Kidney (tissue), 13 donors: ENCODE measurements at regions not wholly inside any gene's neighbourhood (a gene's known extent, or its start where the extent isn't known, plus 50 kb on each side); places are given as distances from the start of the nearest gene placed in this dataset.

ENCODE experiments used
- DNase-seq, 5 donors: peaks; one replicate each; pipeline ENCODE4 v3.0.0-alpha.2; 2013 to 2020
- FAIRE-seq: peaks from 2 replicates; lab custom pipeline; 2012; peaks lifted over from hg19 to GRCh38; lab: Jason Lieb, UNC
- H3K27ac ChIP-seq, 2 donors: one replicate each; pipeline ENCODE4 v1.7.0; 2013; ENCODE audit warnings: low read depth in 2 of 2, low read length in 2 of 2, inconsistent platforms in 1 of 2
- H3K27me3 ChIP-seq: one replicate; pipeline ENCODE4 v1.7.1; 2013; ENCODE audit warnings: low read length, inconsistent platforms; ENCODE audit not compliant: control insufficient read depth, insufficient read depth
- H3K36me3 ChIP-seq, 3 donors: one replicate each; pipeline versions ENCODE4 v1.7.0 to v1.7.1; 2013; ENCODE audit warnings: low read length in 3 of 3, control low read depth in 1 of 3, inconsistent platforms in 1 of 3; ENCODE audit not compliant: insufficient read depth in 3 of 3, control insufficient read depth in 2 of 3
- H3K4me1 ChIP-seq, 3 donors: one replicate each; pipeline versions ENCODE4 v1.7.0 to v1.7.1; 2013; ENCODE audit warnings: low read length in 3 of 3, inconsistent platforms in 1 of 3, low read depth in 1 of 3; ENCODE audit not compliant: control insufficient read depth in 2 of 3, insufficient read depth in 2 of 3
- H3K4me3 ChIP-seq, 3 donors: one replicate each; pipeline versions ENCODE4 v1.7.0 to v1.8.1; 2013; ENCODE audit warnings: low read length in 3 of 3, control low read depth in 1 of 3, inconsistent platforms in 1 of 3
- H3K9ac ChIP-seq, 3 donors: one replicate each; pipeline versions ENCODE4 v1.7.0 to v1.7.1; 2013; ENCODE audit warnings: low read length in 3 of 3, control low read depth in 1 of 3, inconsistent platforms in 1 of 3
- H3K9me3 ChIP-seq, 3 donors: one replicate each; pipeline versions ENCODE4 v1.7.0 to v1.7.1; 2013; ENCODE audit warnings: low read length in 3 of 3, control low read depth in 1 of 3, inconsistent platforms in 1 of 3; ENCODE audit not compliant: control insufficient read depth in 2 of 3, insufficient read depth in 1 of 3
- intact Hi-C: fragments of 100-400 bp; cut with DNase I; formaldehyde crosslinking; loops from one replicate; pipeline ENCODE4 v1.11.1; 2022
- TF ChIP-seq, protein P1 (sequence below): IDR thresholded peaks from 3 replicates; pipeline ENCODE4 v1.5.1; 2012; ENCODE audit warnings: mild to moderate bottlenecking, moderate library complexity, borderline replicate concordance; ENCODE audit not compliant: insufficient read depth; ENCODE audit errors: extremely low read depth
- donor health status: control.
- donor health status: control.
- donor health status: control.
- donor health status: control.
- donor health status: control.
- donor health status: DM: yes; HTN: yes; CAD: no.
- donor health status: Normal renal cell carcinoma (clear cell type).

DNA sequence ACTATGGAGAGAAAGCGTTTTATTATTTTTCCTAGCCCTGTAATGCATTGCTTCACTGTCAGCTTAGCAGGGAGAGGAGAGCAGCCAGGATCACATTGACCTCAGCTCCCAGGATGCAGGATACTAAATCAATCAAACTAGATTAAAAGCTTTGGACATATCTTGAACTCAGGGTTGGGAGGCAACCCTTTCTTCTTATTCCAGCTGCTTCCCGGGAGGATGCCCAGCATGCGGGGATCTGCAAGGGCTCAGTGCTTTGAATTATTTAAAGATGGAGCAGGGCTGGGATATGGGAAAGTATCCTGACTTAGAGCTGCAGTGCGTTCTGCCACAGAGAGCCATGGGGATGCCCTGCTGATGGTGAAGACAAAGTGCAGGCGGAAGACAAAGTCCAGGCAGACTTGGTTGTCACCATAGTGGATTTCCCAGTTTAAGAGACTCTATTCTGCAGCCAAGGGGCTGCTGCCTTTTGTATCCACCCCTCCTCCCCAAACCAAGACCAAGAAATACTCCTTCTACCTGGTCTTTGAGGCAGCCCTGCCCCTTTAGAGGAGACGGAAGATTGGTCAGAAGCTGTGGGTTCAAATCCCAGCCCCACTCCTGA, 1035.0 kb downstream of the TBC1D22A start:
- FAIRE-seq = no peak
- Histone ChIP-seq H3K4me3 (no peak overlapping the region), H3K27me3 (no peaks in the 10 kb centered on the region), H3K9ac (no peak overlapping the region), H3K9me3 (no peaks in the 10 kb centered on the region), H3K4me1 (no peaks in the 10 kb centered on the region), H3K27ac (no peak overlapping the region), H3K36me3 (no peaks in the 10 kb centered on the region)
- DNase-seq = no peak
- TF ChIP-seq, protein P1, sequence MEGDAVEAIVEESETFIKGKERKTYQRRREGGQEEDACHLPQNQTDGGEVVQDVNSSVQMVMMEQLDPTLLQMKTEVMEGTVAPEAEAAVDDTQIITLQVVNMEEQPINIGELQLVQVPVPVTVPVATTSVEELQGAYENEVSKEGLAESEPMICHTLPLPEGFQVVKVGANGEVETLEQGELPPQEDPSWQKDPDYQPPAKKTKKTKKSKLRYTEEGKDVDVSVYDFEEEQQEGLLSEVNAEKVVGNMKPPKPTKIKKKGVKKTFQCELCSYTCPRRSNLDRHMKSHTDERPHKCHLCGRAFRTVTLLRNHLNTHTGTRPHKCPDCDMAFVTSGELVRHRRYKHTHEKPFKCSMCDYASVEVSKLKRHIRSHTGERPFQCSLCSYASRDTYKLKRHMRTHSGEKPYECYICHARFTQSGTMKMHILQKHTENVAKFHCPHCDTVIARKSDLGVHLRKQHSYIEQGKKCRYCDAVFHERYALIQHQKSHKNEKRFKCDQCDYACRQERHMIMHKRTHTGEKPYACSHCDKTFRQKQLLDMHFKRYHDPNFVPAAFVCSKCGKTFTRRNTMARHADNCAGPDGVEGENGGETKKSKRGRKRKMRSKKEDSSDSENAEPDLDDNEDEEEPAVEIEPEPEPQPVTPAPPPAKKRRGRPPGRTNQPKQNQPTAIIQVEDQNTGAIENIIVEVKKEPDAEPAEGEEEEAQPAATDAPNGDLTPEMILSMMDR = no peak
- intact Hi-C loops = no loop called here

DNA sequence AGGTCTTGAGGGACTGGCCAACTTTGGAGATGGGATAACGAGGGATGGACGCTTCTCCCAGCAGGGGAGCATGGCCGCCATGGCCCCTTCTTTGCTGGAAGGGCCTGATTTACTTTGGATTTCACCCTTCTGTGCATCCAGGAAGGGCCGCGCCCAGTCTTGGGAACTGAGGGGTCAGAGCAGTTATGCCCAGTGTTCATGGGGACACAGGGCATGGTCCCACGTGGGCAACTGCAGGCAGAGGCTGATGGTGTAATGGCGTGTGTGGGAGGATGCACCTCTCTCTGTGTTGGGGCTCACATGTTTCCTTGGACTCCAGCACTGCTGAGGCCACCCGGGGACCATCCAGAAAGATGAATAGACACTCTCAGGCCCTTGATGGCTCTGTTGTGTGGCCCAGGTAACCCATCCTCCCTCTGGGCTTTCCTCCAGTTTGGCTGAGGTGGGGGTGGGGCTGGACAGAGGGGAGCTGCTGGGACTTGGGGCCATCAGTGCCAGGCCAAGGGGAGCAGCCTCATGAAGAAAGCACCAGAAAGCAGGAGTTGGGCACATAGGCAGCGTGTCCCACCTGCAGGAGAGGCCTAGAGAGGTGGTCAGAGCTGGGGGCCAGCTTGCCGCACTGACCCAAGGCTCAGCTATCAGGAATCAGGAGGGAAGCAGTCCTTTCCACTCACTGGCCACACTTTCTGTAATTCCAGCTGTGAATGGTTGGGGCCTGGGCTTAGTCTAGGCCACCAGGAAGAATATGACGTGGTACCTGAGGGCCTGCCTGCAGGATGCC, 1033.9 kb downstream of the TBC1D22A start:
- Histone ChIP-seq H3K9me3 (no peaks in the 10 kb centered on the region), H3K36me3 (no peaks in the 10 kb centered on the region), H3K27me3 (no peaks in the 10 kb centered on the region), H3K9ac (no peak overlapping the region), H3K4me3 (no peak overlapping the region), H3K4me1 (no peaks in the 10 kb centered on the region), H3K27ac (no peak overlapping the region)
- DNase-seq = peak in 1 of 5 donors; percentile 22
- no peak for FAIRE-seq
- TF ChIP-seq, protein P1 = no peak
- intact Hi-C loops = no loop called here

DNA sequence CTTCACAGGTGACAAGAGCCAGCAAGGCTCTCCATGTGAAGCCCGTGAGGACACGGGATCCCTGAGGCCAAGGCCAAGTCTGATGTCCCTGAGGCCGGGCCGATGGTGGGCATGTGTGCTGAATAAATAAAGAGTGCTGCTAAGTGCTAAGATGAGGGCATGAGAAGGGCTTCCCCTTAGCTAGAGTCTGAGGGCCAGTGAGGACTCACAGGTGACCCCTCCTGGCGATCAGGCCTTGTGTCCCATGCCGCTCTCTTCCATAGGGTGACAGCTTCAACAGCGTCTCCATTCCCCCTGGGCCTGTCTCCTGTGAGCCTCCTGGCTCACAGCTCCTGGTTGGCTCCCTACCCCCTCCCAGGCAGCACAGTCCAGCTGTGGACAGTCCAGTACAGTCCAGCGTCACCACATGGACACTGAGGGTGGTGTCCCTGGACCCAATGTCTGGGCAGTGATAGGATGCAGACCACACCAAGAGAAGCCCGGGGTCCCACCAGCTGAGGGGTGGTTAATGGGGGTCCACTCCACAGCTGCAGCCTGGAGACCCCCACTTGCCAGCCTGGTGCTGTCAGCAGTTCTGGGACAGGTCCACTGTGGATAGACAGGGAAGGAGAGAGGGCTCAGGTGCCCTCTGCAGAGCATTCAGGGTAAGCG, 1033.2 kb downstream of the TBC1D22A start:
- Histone ChIP-seq H3K36me3 (no peaks in the 10 kb centered on the region), H3K27ac (no peak overlapping the region), H3K27me3 (no peaks in the 10 kb centered on the region), H3K4me1 (no peaks in the 10 kb centered on the region), H3K4me3 (no peak overlapping the region), H3K9me3 (no peaks in the 10 kb centered on the region), H3K9ac (no peak overlapping the region)
- peak in 1 of 5 donors; percentile 18 for DNase-seq
- intact Hi-C loops = no loop called here
- no peak for FAIRE-seq
- TF ChIP-seq, protein P1 = no peak
